OCI-LY7 (cell line): ENCODE measurements at regions not wholly inside any gene's neighbourhood (a gene's known extent, or its start where the extent isn't known, plus 50 kb on each side); places are given as distances from the start of the nearest gene placed in this dataset.

Experiments used
- EZH2phosphoT487 ChIP-seq: fragments of 200-600 bp; sonication (generic); IDR thresholded peaks from 2 replicates; pipeline ENCODE4 v1.6.1; 2018; ENCODE audit warnings: low read depth, borderline replicate concordance, mild to moderate bottlenecking, mixed run types, antibody characterized with exemption, low read length, moderate library complexity, mixed read lengths
- TF ChIP-seq, protein P1 (sequence below): fragments of 200-600 bp; sonication (generic); conservative IDR thresholded peaks from 2 replicates; pipeline ENCODE4 v1.5.1; 2014; ENCODE audit warnings: mild to moderate bottlenecking, antibody characterized with exemption, low read length, moderate library complexity, mixed read lengths

DNA sequence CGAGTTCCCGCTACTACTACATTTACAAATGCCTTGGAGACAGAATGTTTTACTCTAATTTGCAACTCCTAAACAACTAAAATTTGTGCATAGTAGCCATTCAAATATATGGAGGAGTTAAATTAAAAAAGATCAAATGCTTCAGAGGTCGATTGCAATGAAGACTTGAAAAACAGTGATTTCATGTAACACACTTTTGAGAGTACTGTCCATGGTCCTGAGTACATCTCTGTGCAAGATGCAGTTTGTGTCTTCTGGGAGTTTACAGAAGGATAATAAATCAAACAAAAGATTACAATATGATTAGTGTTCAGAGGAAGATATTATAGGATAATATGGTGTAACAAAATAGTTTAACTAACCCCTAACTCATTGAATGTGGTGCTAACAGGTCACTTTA lies 894.7 kb downstream of the TMEM182 start:
- TF ChIP-seq, protein P1, sequence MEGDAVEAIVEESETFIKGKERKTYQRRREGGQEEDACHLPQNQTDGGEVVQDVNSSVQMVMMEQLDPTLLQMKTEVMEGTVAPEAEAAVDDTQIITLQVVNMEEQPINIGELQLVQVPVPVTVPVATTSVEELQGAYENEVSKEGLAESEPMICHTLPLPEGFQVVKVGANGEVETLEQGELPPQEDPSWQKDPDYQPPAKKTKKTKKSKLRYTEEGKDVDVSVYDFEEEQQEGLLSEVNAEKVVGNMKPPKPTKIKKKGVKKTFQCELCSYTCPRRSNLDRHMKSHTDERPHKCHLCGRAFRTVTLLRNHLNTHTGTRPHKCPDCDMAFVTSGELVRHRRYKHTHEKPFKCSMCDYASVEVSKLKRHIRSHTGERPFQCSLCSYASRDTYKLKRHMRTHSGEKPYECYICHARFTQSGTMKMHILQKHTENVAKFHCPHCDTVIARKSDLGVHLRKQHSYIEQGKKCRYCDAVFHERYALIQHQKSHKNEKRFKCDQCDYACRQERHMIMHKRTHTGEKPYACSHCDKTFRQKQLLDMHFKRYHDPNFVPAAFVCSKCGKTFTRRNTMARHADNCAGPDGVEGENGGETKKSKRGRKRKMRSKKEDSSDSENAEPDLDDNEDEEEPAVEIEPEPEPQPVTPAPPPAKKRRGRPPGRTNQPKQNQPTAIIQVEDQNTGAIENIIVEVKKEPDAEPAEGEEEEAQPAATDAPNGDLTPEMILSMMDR: no peak
- TF ChIP-seq EZH2phosphoT487: no peak
